ENCODE measurements at regions not wholly inside any gene's neighbourhood (a gene's known extent, or its start where the extent isn't known, plus 50 kb on each side); places are given as distances from the start of the nearest gene placed in this dataset.

DNA sequence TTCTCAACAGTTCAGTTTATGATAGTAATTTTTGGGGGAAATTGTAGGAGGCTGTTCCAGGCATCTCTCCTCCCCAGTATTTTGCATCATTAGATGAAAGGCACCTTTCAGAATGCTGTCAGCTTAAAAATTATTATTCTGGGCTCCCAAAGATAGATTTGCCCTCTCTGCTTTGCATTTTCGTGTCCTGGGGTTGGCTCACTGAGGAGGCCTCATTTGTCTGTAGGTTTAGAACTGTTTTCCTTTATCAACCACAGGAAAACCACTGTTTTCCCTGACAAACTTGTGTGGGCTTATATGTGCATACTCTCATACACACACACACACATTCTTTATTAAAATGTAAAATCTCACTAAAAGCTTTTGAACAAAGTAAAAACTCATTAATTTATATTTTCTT is 197.2 kb upstream of the VCX3A start:
- Histone ChIP-seq H3K9me3 (ENCODE audit: low read depth, low read length) (no peaks in the 10 kb centered on the region), H3K4me1 (ENCODE audit: insufficient read depth, low read length) (no peaks in the 10 kb centered on the region), H3K36me3 (ENCODE audit: insufficient read depth, low read length) (no peaks in the 10 kb centered on the region), H3K27me3 (ENCODE audit: insufficient read depth, low read length) (no peaks in the 10 kb centered on the region), H3K79me2 (ENCODE audit: insufficient read depth, low read length) (no peaks in the 10 kb centered on the region), H3K27ac (ENCODE audit: low read depth, low read length) (no peak overlapping the region), H4K20me1 (ENCODE audit: insufficient read depth, low read length) (no peaks in the 10 kb centered on the region), H2AFZ (ENCODE audit: low read length) (no peak overlapping the region), H3K4me3 (ENCODE audit: insufficient read depth, low read length) (no peak overlapping the region), H3K4me2 (ENCODE audit: insufficient read depth, low read length) (no peak overlapping the region)
- TF ChIP-seq, protein P1, sequence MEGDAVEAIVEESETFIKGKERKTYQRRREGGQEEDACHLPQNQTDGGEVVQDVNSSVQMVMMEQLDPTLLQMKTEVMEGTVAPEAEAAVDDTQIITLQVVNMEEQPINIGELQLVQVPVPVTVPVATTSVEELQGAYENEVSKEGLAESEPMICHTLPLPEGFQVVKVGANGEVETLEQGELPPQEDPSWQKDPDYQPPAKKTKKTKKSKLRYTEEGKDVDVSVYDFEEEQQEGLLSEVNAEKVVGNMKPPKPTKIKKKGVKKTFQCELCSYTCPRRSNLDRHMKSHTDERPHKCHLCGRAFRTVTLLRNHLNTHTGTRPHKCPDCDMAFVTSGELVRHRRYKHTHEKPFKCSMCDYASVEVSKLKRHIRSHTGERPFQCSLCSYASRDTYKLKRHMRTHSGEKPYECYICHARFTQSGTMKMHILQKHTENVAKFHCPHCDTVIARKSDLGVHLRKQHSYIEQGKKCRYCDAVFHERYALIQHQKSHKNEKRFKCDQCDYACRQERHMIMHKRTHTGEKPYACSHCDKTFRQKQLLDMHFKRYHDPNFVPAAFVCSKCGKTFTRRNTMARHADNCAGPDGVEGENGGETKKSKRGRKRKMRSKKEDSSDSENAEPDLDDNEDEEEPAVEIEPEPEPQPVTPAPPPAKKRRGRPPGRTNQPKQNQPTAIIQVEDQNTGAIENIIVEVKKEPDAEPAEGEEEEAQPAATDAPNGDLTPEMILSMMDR (IDR thresholded peaks at IDR 0.05; ENCODE audit: extremely low read depth, low read depth, low read length): no peak
- DNase-seq (ENCODE audit: insufficient read length, low spot score, missing footprints): no peak

DNA sequence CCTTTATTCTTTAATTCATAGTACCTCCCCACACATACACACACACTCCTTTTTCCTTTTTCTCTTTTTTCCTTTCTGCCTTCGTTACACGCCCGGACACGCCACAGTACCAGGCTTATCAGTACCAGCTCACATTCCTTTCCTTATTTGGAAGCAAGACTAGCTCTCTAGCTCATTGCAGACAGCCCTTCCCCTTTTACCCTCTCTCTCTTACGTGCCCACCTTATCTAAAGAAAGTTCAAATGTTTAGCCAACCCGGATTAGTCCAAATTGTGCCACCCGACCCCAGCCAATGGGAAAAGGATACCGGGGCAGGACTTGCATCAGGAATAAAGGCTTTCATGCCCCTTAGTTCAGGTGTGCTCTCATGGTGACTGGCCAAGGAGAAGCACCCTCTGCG is 194.7 kb upstream of the VCX3A start:
- Histone ChIP-seq H3K4me3 (ENCODE audit: insufficient read depth, low read length) (no peak overlapping the region), H3K36me3 (ENCODE audit: insufficient read depth, low read length) (no peaks in the 10 kb centered on the region), H3K4me2 (ENCODE audit: insufficient read depth, low read length) (no peak overlapping the region), H2AFZ (ENCODE audit: low read length) (no peak overlapping the region), H3K4me1 (ENCODE audit: insufficient read depth, low read length) (no peaks in the 10 kb centered on the region), H3K9me3 (ENCODE audit: low read depth, low read length) (no peaks in the 10 kb centered on the region), H4K20me1 (ENCODE audit: insufficient read depth, low read length) (no peaks in the 10 kb centered on the region), H3K79me2 (ENCODE audit: insufficient read depth, low read length) (no peaks in the 10 kb centered on the region), H3K27ac (ENCODE audit: low read depth, low read length) (no peak overlapping the region), H3K27me3 (ENCODE audit: insufficient read depth, low read length) (no peaks in the 10 kb centered on the region)
- DNase-seq (ENCODE audit: insufficient read length, low spot score, missing footprints): no peak
- TF ChIP-seq, protein P1 (IDR thresholded peaks at IDR 0.05; ENCODE audit: extremely low read depth, low read depth, low read length): no peak

DNA sequence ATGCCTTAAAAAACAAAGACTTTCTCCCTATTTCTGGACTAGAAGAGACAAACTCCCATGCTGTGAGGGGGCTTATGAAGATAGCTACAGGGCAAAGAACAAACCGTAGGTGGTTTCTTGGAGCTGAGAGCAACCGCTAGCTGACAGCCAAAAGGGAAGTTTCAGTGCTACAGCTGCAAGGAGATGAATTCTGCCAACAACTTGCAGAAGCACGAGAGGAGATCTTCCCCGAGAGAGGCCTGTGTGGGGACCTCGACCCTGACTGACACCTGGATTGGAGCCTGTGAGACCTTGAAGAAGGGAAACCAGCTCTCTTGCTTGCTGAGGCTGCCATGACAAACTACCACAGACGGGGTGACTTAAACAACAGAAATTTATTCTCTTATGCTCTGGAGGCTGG is 183.8 kb upstream of the VCX3A start:
- H3K36me3 ChIP-seq (ENCODE audit: insufficient read depth, low read length): no peaks in the 10 kb centered on the region
- no peaks in the 10 kb centered on the region for H3K4me1 ChIP-seq (ENCODE audit: insufficient read depth, low read length)
- no peaks in the 10 kb centered on the region for H3K9me3 ChIP-seq (ENCODE audit: low read depth, low read length)
- H3K27me3 ChIP-seq (ENCODE audit: insufficient read depth, low read length): no peaks in the 10 kb centered on the region
- no peak overlapping the region for H2AFZ ChIP-seq (ENCODE audit: low read length)
- DNase-seq (ENCODE audit: insufficient read length, low spot score, missing footprints): no peak
- no peak overlapping the region for H3K4me3 ChIP-seq (ENCODE audit: insufficient read depth, low read length)
- no peaks in the 10 kb centered on the region for H4K20me1 ChIP-seq (ENCODE audit: insufficient read depth, low read length)
- no peaks in the 10 kb centered on the region for H3K79me2 ChIP-seq (ENCODE audit: insufficient read depth, low read length)
- H3K4me2 ChIP-seq (ENCODE audit: insufficient read depth, low read length): no peak overlapping the region
- no peak overlapping the region for H3K27ac ChIP-seq (ENCODE audit: low read depth, low read length)
- TF ChIP-seq, protein P1 (IDR thresholded peaks at IDR 0.05; ENCODE audit: extremely low read depth, low read depth, low read length): no peak

DNA sequence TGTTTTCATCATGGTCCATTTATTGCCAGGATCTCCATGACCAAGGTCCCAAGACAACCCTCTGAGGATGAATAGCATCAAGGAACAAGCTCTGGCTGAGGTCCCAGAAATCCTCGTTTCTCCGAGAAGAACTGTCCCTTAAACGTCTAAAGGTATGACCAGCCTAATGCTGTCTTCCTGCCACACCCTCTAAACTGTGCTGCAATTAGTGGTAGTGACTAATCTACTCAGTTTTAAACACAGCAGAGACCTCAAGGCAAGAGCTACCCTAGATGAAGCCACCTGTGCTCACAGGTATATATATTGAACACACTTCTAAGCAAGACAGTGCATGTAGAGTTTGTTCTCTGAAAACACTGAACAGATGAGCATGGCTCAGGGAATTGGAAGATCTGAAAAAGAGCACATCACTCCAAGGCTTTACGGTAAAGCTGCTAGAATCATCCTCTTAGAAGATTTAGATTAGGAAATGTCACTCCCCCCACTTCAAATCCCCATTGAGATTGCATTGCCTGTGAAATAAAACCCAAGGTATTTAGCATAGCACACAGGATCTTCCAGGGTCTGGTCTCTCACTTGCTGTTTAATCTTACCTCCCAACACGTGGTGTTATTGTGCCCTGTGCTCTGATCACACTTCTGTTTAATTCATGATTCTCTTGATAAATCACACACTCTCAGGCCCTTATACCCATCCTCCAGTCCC is 173.9 kb upstream of the VCX3A start:
- no peaks in the 10 kb centered on the region for H3K4me1 ChIP-seq (ENCODE audit: insufficient read depth, low read length)
- H4K20me1 ChIP-seq (ENCODE audit: insufficient read depth, low read length): no peaks in the 10 kb centered on the region
- no peaks in the 10 kb centered on the region for H3K79me2 ChIP-seq (ENCODE audit: insufficient read depth, low read length)
- no peak overlapping the region for H3K27ac ChIP-seq (ENCODE audit: low read depth, low read length)
- no peaks in the 10 kb centered on the region for H3K36me3 ChIP-seq (ENCODE audit: insufficient read depth, low read length)
- no peak overlapping the region for H2AFZ ChIP-seq (ENCODE audit: low read length)
- TF ChIP-seq, protein P1 (IDR thresholded peaks at IDR 0.05; ENCODE audit: extremely low read depth, low read depth, low read length): no peak
- H3K27me3 ChIP-seq (ENCODE audit: insufficient read depth, low read length): no peaks in the 10 kb centered on the region
- no peak overlapping the region for H3K4me2 ChIP-seq (ENCODE audit: insufficient read depth, low read length)
- no peaks in the 10 kb centered on the region for H3K9me3 ChIP-seq (ENCODE audit: low read depth, low read length)
- DNase-seq (ENCODE audit: insufficient read length, low spot score, missing footprints): no peak
- H3K4me3 ChIP-seq (ENCODE audit: insufficient read depth, low read length): no peak overlapping the region

Data from osteoblast (primary cell).